Neural cell (in vitro differentiated cells): ENCODE measurements at regions not wholly inside any gene's neighbourhood (a gene's known extent, or its start where the extent isn't known, plus 50 kb on each side); places are given as distances from the start of the nearest gene placed in this dataset.

Source experiments
- EZH2 ChIP-seq: fragments of 200-600, 300-800 bp; shearing (Covaris generic), sonication (generic); IDR thresholded peaks from 2 replicates; pipeline ENCODE4 v1.6.1; 2014; ENCODE audit warnings: antibody characterized with exemption, low read length, borderline replicate concordance, mild to moderate bottlenecking; ENCODE audit not compliant: insufficient read depth, poor library complexity, severe bottlenecking
- POLR2AphosphoS5 ChIP-seq: IDR thresholded peaks from 2 replicates; pipeline ENCODE4 v1.6.1; 2012

GRCh38 chr6:27532820-27533538, 60.1 kb upstream of the ZNF184 start:
- no peak for TF ChIP-seq EZH2
- no peak for TF ChIP-seq POLR2AphosphoS5
